SK-N-SH (cell line): ENCODE measurements at regions not wholly inside any gene's neighbourhood (a gene's known extent, or its start where the extent isn't known, plus 50 kb on each side); places are given as distances from the start of the nearest gene placed in this dataset.

Experiments
- CTCF ChIA-PET: fragments of 300-600, 350-600 bp; formaldehyde crosslinking; extraction: SDS; loops from one replicate; lab custom pipeline; 2021; lab: Yijun Ruan, JAX
- POLR2A ChIA-PET: fragments of 350-600 bp; sonication (Branson Sonifier 250); formaldehyde crosslinking; extraction: SDS; loops from one replicate; lab custom pipeline; 2020; ENCODE audit warnings: antibody characterized with exemption, inconsistent platforms; lab: Yijun Ruan, JAX
- DNase-seq: peaks from one replicate; pipeline ENCODE4 v3.0.0; 2012
- H2AFZ ChIP-seq: fragments of 200-600 bp; sonication (generic); 2 replicates; pipeline ENCODE4 v1.8.1; 2016; ENCODE audit warnings: antibody characterized with exemption, mild to moderate bottlenecking, low read depth
- H3F3A ChIP-seq: fragments of 200-600 bp; sonication (generic); replicated peaks from 2 replicates; pipeline ENCODE3; 2016; ENCODE audit warnings: antibody characterized with exemption, mild to moderate bottlenecking; ENCODE audit not compliant: insufficient read depth
- H3K27ac ChIP-seq, 2 experiments: fragments of 200-500 bp in 1 of 2; fragments of 200-600 bp in 1 of 2; sonication (Bioruptor generic) in 1 of 2; sonication (generic), shearing (Covaris generic) in 1 of 2; 2 replicates each; pipeline versions ENCODE4 v1.5.1 to v1.6.1; 2014 to 2016; ENCODE audit warnings: low read depth in 2 of 2, inconsistent platforms in 1 of 2, low read length in 1 of 2, mild to moderate bottlenecking in 1 of 2, mixed read lengths in 1 of 2
- H3K27me3 ChIP-seq: fragments of 200-600 bp; sonication (generic), shearing (Covaris generic); 2 replicates; pipeline ENCODE4 v1.6.1; 2016; ENCODE audit warnings: mixed run types; ENCODE audit not compliant: insufficient read depth
- H3K36me3 ChIP-seq, 2 experiments: fragments of 200-500 bp in 1 of 2; fragments of 200-600 bp in 1 of 2; sonication (Bioruptor generic) in 1 of 2; sonication (generic) in 1 of 2; replicated peaks in 1 of 2; 2 replicates each; pipeline versions ENCODE3 to v1.5.1; 2014 to 2016; ENCODE audit warnings: low read length in 1 of 2, mild to moderate bottlenecking in 1 of 2; ENCODE audit not compliant: insufficient read depth in 2 of 2, control insufficient read depth in 1 of 2
- H3K4me1 ChIP-seq, 2 experiments: fragments of 200-500 bp in 1 of 2; fragments of 200-600 bp in 1 of 2; sonication (Bioruptor generic) in 1 of 2; sonication (generic), shearing (Covaris generic) in 1 of 2; 2 replicates each; pipeline versions ENCODE4 v1.5.1 to v1.6.1; 2014 to 2016; ENCODE audit warnings: low read depth in 1 of 2, low read length in 1 of 2, mixed run types in 1 of 2; ENCODE audit not compliant: insufficient read depth in 2 of 2, control insufficient read depth in 1 of 2
- H3K4me2 ChIP-seq: fragments of 200-600 bp; sonication (generic), shearing (Covaris generic); 2 replicates; pipeline ENCODE4 v1.6.1; 2017; ENCODE audit warnings: mixed run types
- H3K4me3 ChIP-seq, 2 experiments: fragments of 200-500 bp in 1 of 2; fragments of 200-600 bp in 1 of 2; sonication (Bioruptor generic) in 1 of 2; sonication (generic), shearing (Covaris generic) in 1 of 2; 2 replicates each; pipeline versions ENCODE4 v1.5.1 to v1.8.1; 2014 to 2016; ENCODE audit warnings: low read depth in 2 of 2, inconsistent platforms in 1 of 2, low read length in 1 of 2, mild to moderate bottlenecking in 1 of 2, mixed read lengths in 1 of 2, moderate library complexity in 1 of 2
- H3K79me2 ChIP-seq: fragments of 200-600 bp; sonication (generic); 2 replicates; pipeline ENCODE4 v1.8.1; 2017; ENCODE audit warnings: mild to moderate bottlenecking; ENCODE audit not compliant: insufficient read depth
- H3K9ac ChIP-seq: fragments of 200-600 bp; sonication (generic); 2 replicates; pipeline ENCODE4 v1.6.1; 2017; ENCODE audit warnings: mixed run types
- H3K9me2 ChIP-seq: fragments of 200-600 bp; sonication (generic); 2 replicates; pipeline ENCODE4 v1.6.1; 2017; ENCODE audit warnings: mixed run types
- H3K9me3 ChIP-seq: fragments of 200-600 bp; sonication (generic); 2 replicates; pipeline ENCODE4 v1.6.1; 2017; ENCODE audit warnings: mixed run types, mild to moderate bottlenecking, moderate library complexity
- H4K20me1 ChIP-seq: fragments of 200-600 bp; sonication (generic); 2 replicates; pipeline ENCODE4 v1.6.1; 2017; ENCODE audit warnings: mild to moderate bottlenecking, mixed run types; ENCODE audit not compliant: insufficient read depth
- CHD2 ChIP-seq: fragments of 150-350 bp; IDR thresholded peaks from 2 replicates; pipeline ENCODE4 v1.6.1; 2018; ENCODE audit warnings: low read length; ENCODE audit not compliant: partially characterized antibody
- ELF1 ChIP-seq: IDR thresholded peaks from 2 replicates; pipeline ENCODE4 v1.4.0; 2012
- EZH2phosphoT487 ChIP-seq: fragments of 200-600 bp; sonication (generic); IDR thresholded peaks from 2 replicates; pipeline ENCODE4 v1.6.1; 2017; ENCODE audit warnings: low read depth, mixed run types, mild to moderate bottlenecking, antibody characterized with exemption, moderate library complexity, borderline replicate concordance
- FOXM1 ChIP-seq: IDR thresholded peaks from 2 replicates; pipeline ENCODE4 v1.4.0; 2012; ENCODE audit warnings: low read depth, mild to moderate bottlenecking
- GABPA ChIP-seq: IDR thresholded peaks from 2 replicates; pipeline ENCODE4 v1.4.0; 2012; ENCODE audit warnings: low read depth, mild to moderate bottlenecking
- JUND ChIP-seq: IDR thresholded peaks from 2 replicates; pipeline ENCODE4 v1.4.0; 2012
- MAX ChIP-seq: IDR thresholded peaks from 2 replicates; pipeline ENCODE4 v1.4.0; 2012; ENCODE audit warnings: low read depth
- NRF1 ChIP-seq: IDR thresholded peaks from 2 replicates; pipeline ENCODE4 v1.6.1; 2012; ENCODE audit warnings: low read depth, mild to moderate bottlenecking, low read length
- RXRA ChIP-seq: IDR thresholded peaks from 2 replicates; pipeline ENCODE4 v1.4.0; 2012; ENCODE audit warnings: low read depth, mild to moderate bottlenecking, borderline replicate concordance
- SMC3 ChIP-seq: IDR thresholded peaks from 2 replicates; pipeline ENCODE4 v1.6.1; 2012; ENCODE audit warnings: low read depth, low read length, improper control_type of control experiment
- TCF12 ChIP-seq: IDR thresholded peaks from 2 replicates; pipeline ENCODE4 v1.4.0; 2012
- WGBS: methylation state at CpG from one replicate; pipeline ENCODE4 v1.1.6; 2017; ENCODE audit warnings: low lambda C conversion rate; 5-methylcytosine and 5-hydroxymethylcytosine counted together
- TF ChIP-seq, protein P1 (sequence below): IDR thresholded peaks from 2 replicates; pipeline ENCODE4 v1.4.0; 2012; ENCODE audit warnings: low read depth, borderline replicate concordance

DNA sequence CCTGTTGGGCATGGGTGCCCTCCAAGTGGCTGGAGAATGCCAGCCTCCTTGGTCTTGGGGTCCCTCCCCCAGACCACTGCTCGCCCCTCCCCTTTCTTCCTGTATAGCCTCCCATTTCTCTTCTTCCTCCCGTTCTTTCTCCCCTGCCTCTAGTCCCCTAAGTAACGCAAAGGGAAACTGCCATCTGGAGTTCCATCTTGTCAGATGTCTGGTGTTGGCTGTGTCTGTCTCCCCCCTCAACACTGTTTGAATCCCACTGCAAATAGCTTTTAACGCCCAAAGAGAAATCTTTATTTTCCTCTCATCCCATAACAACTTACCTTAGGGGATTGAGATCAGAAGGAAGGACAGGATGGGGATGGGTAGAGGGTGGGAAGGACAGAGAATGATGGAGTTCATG, 55.3 kb upstream of the CSF3R start:
- no peaks in the 10 kb centered on the region for H3K9me3 ChIP-seq
- H3K27ac ChIP-seq, result no peak overlapping the region
- no peak for DNase-seq
- no peaks in the 10 kb centered on the region for H3K27me3 ChIP-seq
- CTCF ChIA-PET, result no interaction called here
- H4K20me1 ChIP-seq, result no peaks in the 10 kb centered on the region
- WGBS, result 56% methylated on average over 3 of the region's 4 CpGs
- no peaks in the 10 kb centered on the region; a peak in 1 of 4 replicates for H3K4me1 ChIP-seq
- H3K9me2 ChIP-seq, result no peaks in the 10 kb centered on the region
- H3F3A ChIP-seq, result no peaks in the 10 kb centered on the region
- no peaks in the 10 kb centered on the region for H3K79me2 ChIP-seq
- no peaks in the 10 kb centered on the region for H3K36me3 ChIP-seq
- H3K4me2 ChIP-seq, result no peak overlapping the region
- TF ChIP-seq RXRA, result no peak
- no peak for TF ChIP-seq EZH2phosphoT487
- TF ChIP-seq, protein P1, sequence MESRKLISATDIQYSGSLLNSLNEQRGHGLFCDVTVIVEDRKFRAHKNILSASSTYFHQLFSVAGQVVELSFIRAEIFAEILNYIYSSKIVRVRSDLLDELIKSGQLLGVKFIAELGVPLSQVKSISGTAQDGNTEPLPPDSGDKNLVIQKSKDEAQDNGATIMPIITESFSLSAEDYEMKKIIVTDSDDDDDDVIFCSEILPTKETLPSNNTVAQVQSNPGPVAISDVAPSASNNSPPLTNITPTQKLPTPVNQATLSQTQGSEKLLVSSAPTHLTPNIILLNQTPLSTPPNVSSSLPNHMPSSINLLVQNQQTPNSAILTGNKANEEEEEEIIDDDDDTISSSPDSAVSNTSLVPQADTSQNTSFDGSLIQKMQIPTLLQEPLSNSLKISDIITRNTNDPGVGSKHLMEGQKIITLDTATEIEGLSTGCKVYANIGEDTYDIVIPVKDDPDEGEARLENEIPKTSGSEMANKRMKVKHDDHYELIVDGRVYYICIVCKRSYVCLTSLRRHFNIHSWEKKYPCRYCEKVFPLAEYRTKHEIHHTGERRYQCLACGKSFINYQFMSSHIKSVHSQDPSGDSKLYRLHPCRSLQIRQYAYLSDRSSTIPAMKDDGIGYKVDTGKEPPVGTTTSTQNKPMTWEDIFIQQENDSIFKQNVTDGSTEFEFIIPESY, result no peak
- TF ChIP-seq, all 33 proteins: peak for 0
- Histone ChIP-seq H3K4me3 (no peak overlapping the region), H2AFZ (no peak overlapping the region), H3K9ac (no peak overlapping the region)
- POLR2A ChIA-PET, result no interaction called here

- POLR2A ChIA-PET, result no interaction called here
- Histone ChIP-seq H3K27me3 (no peaks in the 10 kb centered on the region), H3K4me2 (no peak overlapping the region), H4K20me1 (no peaks in the 10 kb centered on the region), H3K79me2 (no peaks in the 10 kb centered on the region), H3K9me2 (no peaks in the 10 kb centered on the region), H2AFZ (no peak overlapping the region), H3K9ac (no peak overlapping the region), H3F3A (no peaks in the 10 kb centered on the region), H3K4me3 (no peak overlapping the region), H3K9me3 (no peaks in the 10 kb centered on the region), H3K36me3 (no peaks in the 10 kb centered on the region), H3K4me1 (no peaks in the 10 kb centered on the region; a peak in 1 of 4 replicates), H3K27ac (no peak overlapping the region)
- no peak for TF ChIP-seq FOXM1
- no peak for TF ChIP-seq JUND
- TF ChIP-seq CHD2, result no peak
- WGBS, result 39% methylated on average over 2 of the region's 2 CpGs
- no peak for DNase-seq
- CTCF ChIA-PET, result no interaction called here
Measured at GRCh38 chr1:36537190-36537768, 54.6 kb upstream of the CSF3R start.

GRCh38 chr1:36536727-36537126, 54.0 kb upstream of the CSF3R start:
- POLR2A ChIA-PET, result no interaction called here
- no peak for DNase-seq
- no peaks in the 10 kb centered on the region for H3K9me3 ChIP-seq
- H3K27ac ChIP-seq, result no peak overlapping the region
- 33% methylated on average over 1 of the region's 1 CpG for WGBS
- no peak overlapping the region for H3K9ac ChIP-seq
- no peak overlapping the region for H2AFZ ChIP-seq
- no peaks in the 10 kb centered on the region for H3K27me3 ChIP-seq
- H3K36me3 ChIP-seq, result no peaks in the 10 kb centered on the region
- H3K9me2 ChIP-seq, result no peaks in the 10 kb centered on the region
- no peaks in the 10 kb centered on the region for H3F3A ChIP-seq
- H3K4me2 ChIP-seq, result no peak overlapping the region
- TF ChIP-seq SMC3, result no peak
- no peak for TF ChIP-seq NRF1
- TF ChIP-seq RXRA, result no peak
- no peak for TF ChIP-seq TCF12
- TF ChIP-seq ELF1, result no peak
- no peak for TF ChIP-seq GABPA
- TF ChIP-seq MAX, result no peak
- TF ChIP-seq EZH2phosphoT487, result no peak
- TF ChIP-seq, all 33 proteins: peak for 0
- CTCF ChIA-PET, result no interaction called here
- no peaks in the 10 kb centered on the region for H3K79me2 ChIP-seq
- no peaks in the 10 kb centered on the region for H4K20me1 ChIP-seq
- H3K4me1 ChIP-seq, result no peaks in the 10 kb centered on the region
- H3K4me3 ChIP-seq, result no peak overlapping the region
